ENCODE measurements at regions not wholly inside any gene's neighbourhood (a gene's known extent, or its start where the extent isn't known, plus 50 kb on each side); places are given as distances from the start of the nearest gene placed in this dataset.
"Not testable (repeated sequence)": the region's sequence is repeated elsewhere in the genome, so short reads cannot be mapped to it uniquely, and the experiment has no call there.

DNA sequence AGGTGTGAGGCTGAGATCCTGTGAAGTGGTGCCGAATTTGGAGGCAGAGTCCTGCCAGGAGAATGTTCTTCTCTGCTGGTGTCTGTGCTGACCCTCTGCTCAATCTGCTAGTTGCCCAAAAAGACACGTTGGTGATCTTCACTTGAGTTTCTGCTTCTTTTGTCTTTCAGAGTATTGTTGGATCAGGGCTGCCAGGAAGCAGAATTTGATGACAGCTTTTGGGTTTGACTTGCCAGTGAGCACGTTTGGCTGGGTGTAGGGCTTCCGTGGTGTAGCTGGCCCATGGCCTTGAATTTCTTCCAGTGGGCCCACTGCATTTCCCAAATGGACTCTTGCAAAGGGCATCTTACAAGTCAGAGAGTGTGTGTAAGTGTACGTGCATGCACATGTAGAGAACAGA, 183.9 kb upstream of the IRF2BP2 start:
- not testable (repeated sequence) for DNase-seq (ENCODE audit: low spot score); H3K36me3 Mint-ChIP-seq; ATAC-seq; H3K4me1 Mint-ChIP-seq (ENCODE audit: low read depth in 2 of 2); H3K4me3 Mint-ChIP-seq; H3K27me3 Mint-ChIP-seq; H3K9me3 Mint-ChIP-seq; H3K27ac Mint-ChIP-seq

DNA sequence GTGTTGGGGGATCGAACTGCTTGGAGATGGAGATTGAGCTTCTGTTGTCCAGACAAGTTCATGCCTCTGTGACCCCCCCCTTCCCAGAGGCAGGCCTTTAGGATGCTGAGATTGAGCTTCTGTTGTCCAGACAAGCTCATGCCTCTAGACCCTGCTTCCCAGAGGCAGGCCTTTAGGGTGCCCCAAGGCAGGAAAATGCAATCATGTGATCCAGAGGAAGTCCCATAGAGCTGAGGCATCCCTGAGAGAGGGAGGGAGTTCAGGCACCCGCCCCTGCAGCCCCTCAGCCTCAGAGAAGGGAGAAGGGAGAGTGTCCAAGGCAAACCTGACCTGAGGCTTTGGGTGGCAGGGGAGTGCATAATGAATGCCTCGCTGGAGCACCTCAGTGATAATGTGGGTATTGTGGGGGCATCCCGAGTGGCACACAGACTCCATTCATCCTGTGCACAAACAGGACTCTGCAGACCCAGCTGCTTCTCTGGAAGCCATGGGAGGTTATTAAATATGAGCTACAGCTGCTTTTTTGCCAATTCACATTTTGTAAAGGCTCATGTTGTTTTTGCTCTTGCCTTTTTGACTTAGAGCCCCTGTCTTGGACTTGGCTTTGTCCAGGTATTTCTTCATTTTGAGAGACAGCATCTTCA, 182.4 kb upstream of the IRF2BP2 start:
- H3K9me3 Mint-ChIP-seq; H3K27me3 Mint-ChIP-seq; DNase-seq (ENCODE audit: low spot score); H3K4me3 Mint-ChIP-seq; H3K27ac Mint-ChIP-seq; H3K4me1 Mint-ChIP-seq (ENCODE audit: low read depth in 2 of 2); H3K36me3 Mint-ChIP-seq: not testable (repeated sequence)
- peak in 1 of 2 donors; percentile 55 for ATAC-seq

DNA sequence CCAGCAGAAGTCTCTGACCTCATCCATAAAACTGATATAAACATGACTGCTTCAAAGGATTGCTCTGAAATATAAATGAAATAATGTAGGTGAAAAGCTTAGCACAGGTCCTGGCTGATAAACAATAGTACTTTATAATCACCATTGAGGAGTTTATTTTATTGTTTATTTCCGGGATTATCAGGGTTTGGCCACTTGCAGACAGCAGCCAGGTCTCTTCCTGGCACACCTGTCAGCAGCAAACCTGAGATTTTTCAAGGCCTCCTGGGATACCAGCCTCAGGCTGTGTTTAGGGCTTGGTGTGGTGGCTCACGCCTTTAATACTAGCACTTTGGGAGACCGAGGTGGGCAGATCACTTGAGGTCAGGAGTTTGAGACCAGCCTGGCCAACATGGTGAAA, 181.6 kb upstream of the IRF2BP2 start:
- H3K9me3 Mint-ChIP-seq; H3K27me3 Mint-ChIP-seq; H3K4me3 Mint-ChIP-seq; DNase-seq (ENCODE audit: low spot score); H3K36me3 Mint-ChIP-seq; H3K4me1 Mint-ChIP-seq (ENCODE audit: low read depth in 2 of 2); ATAC-seq; H3K27ac Mint-ChIP-seq: not testable (repeated sequence)

DNA sequence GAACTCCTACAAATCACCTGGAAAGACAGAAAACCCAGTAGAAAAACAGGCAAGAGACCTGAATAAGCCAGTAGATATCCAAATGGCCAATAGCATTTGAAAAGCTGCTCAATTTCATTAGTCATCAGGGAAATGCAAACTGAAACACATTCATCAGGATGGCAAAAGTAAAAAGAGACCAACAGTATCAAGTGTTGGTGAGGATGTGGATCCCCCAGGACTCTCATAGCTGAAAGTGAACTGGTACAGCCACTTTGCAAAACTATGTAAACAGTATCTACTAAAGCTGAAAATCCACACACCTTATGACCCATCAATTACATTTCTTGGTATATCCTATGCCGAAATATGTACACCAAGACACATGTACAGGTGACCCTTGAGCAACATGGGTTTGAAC, 180.4 kb upstream of the IRF2BP2 start:
- not testable (repeated sequence) for H3K36me3 Mint-ChIP-seq; H3K9me3 Mint-ChIP-seq; H3K4me1 Mint-ChIP-seq (ENCODE audit: low read depth in 2 of 2); H3K27ac Mint-ChIP-seq; H3K27me3 Mint-ChIP-seq; DNase-seq (ENCODE audit: low spot score); H3K4me3 Mint-ChIP-seq
- peak in 1 of 2 donors; percentile 50 for ATAC-seq

DNA sequence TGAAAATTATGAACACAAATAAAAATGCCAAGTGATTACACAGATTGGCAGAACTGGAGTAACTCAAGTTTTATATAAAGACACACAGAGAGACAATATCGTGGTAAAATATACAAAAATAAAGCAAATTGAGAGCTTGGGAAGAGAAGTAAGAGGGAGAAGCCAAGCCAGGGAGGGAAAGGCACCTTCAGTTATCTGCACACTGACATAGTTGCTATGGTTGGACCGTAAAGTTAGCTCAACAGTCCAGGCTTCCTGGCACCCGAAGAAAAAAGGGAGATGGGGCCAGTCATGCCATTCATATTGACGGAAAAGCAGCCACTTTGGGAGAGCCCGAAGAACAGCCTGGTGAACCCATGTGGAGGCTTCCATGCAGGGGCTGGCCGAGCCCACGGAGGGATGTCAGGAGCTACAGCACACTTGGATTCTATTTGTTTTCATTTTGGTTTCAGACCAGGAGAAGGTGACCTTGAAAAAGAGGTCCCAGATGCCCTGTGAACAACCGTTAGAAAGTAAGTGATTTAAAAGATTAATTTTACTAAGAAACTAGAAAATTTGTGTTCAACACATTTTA, 177.1 kb upstream of the IRF2BP2 start:
- not testable (repeated sequence) for H3K4me3 Mint-ChIP-seq; H3K27ac Mint-ChIP-seq; H3K9me3 Mint-ChIP-seq; H3K36me3 Mint-ChIP-seq; H3K27me3 Mint-ChIP-seq; H3K4me1 Mint-ChIP-seq (ENCODE audit: low read depth in 2 of 2); ATAC-seq; DNase-seq (ENCODE audit: low spot score)

DNA sequence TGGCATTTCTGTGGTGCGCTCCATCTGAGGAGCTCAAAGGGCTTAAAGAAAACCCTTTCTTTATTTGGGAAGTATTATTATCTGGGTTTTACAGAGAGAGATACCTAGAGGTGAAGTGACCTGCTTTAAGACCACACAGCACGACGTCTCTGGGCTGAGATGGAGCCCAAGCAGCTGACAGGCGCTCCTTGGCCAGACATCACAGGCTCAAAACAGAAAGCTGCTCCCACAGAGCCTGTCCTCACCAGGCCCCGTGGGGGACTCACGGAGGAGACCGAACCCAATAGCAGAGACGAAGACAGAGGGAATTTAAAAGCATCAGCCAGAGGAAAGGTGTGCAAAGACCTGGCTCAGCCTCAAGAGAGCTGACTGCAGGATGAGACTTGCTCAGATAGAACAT, 175.9 kb upstream of the IRF2BP2 start:
- H3K27me3 Mint-ChIP-seq; H3K36me3 Mint-ChIP-seq; H3K4me3 Mint-ChIP-seq; ATAC-seq; H3K27ac Mint-ChIP-seq; H3K4me1 Mint-ChIP-seq (ENCODE audit: low read depth in 2 of 2); H3K9me3 Mint-ChIP-seq; DNase-seq (ENCODE audit: low spot score): not testable (repeated sequence)

DNA sequence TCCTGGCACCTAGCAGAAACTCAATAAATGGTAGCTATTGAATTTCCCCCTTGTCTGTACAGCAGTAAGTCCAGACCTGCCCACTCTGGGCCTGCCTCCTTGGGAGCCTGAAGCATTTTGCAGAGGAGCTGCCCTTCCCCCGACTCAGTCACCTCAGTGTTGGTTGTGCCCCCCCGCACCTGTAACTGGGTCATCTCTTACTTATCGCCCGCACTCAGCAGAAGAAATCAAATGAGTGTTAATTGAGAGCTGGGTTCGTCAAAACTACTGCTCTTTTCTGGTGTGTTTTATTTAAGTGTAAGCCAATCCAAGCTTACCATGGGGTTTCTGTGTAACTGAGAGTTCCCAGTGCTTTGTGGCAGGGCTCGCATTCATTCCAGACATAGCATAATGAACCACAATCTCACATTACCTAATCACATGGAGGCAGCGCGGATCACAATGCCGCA, 175.5 kb upstream of the IRF2BP2 start:
- not testable (repeated sequence) for H3K36me3 Mint-ChIP-seq, ATAC-seq

DNA sequence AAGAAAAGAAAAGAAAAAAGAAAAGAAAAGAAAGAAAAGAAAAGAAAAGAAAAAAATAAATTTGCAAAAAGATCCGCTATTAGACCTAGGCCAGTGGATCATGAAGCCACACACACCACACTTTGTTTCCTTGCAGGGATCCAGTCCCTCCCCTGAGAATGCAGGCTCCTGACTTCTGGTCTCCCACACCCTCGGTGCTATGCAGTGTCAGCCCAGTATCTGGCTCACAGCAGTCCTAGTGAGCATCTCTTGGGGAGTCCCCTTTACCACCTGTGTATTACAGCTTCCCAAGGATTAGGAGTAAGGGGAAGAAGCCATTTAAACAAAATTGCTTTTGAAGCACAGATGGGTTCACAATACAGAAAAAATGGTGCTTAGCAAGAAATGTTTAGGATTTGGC, 174.1 kb upstream of the IRF2BP2 start:
- H3K4me3 Mint-ChIP-seq; H3K27ac Mint-ChIP-seq; H3K4me1 Mint-ChIP-seq (ENCODE audit: low read depth in 2 of 2); H3K36me3 Mint-ChIP-seq; H3K9me3 Mint-ChIP-seq; ATAC-seq; DNase-seq (ENCODE audit: low spot score); H3K27me3 Mint-ChIP-seq: not testable (repeated sequence)

More for the DNA sequence above, 175.5 kb upstream of the IRF2BP2 start:
- H3K4me1 Mint-ChIP-seq (ENCODE audit: low read depth in 2 of 2); H3K27ac Mint-ChIP-seq; H3K27me3 Mint-ChIP-seq; H3K4me3 Mint-ChIP-seq; H3K9me3 Mint-ChIP-seq; DNase-seq (ENCODE audit: low spot score): not testable (repeated sequence)

DNA sequence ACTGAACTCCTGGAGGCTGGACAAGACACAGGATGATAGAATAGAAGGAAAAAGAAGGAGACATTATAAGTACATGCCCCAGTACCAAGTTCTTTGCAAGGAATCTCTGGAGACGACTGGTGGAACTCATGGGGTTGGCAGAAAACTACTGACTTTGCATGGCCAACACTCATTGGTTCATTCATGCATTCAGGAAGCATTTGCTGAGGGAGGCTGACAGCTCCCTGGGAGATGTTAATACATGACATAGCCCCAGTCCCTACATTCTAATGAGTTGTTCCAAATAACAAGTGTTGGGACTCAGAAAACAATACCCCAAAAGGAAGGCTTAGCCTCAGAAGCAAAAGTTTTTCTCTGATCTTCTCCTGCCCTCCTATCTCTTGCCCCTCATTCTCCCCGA, 172.8 kb upstream of the IRF2BP2 start:
- Mint-ChIP-seq H3K36me3 (no peaks in the 10 kb centered on the region), H3K4me3 (no peak overlapping the region), H3K9me3 (no peaks in the 10 kb centered on the region), H3K27ac (no peak overlapping the region), H3K4me1 (ENCODE audit: low read depth in 2 of 2) (no peaks in the 10 kb centered on the region), H3K27me3 (no peaks in the 10 kb centered on the region)
- DNase-seq (ENCODE audit: low spot score) (no peak), ATAC-seq (no peak)

DNA sequence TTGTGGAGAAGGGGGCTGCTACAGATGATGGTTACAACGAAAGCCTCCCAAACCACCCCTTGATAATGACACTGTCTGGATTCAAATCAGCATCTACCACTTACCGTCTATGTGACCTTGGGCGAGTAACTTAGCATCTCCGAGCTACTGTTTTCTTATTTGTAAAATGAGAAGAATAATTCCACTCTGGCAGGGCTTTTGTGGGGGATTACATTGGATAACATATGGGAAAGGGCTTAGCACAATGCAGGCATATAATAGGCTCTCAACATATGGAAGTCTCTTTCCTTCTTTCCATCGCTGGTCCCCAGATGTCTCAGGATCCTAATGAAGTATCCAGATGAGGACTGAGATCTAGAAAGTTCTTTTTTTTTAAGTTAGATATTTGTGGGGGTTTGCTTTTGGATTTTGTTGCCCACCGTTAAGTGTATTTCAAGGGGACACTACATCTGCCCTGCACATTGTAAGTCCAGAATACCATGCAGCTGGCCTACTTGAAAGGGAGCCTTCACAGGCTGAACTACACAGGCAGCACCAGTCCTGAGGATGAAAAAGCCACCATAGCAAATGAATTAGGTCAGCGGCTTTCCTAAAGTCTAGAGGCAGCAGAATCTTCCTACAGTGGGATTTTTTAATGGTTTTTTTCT, 172.2 kb upstream of the IRF2BP2 start:
- Mint-ChIP-seq H3K9me3 (no peaks in the 10 kb centered on the region), H3K27ac (no peak overlapping the region), H3K4me3 (no peak overlapping the region), H3K27me3 (no peaks in the 10 kb centered on the region), H3K36me3 (no peaks in the 10 kb centered on the region), H3K4me1 (ENCODE audit: low read depth in 2 of 2) (no peaks in the 10 kb centered on the region)
- DNase-seq (ENCODE audit: low spot score) (no peak), ATAC-seq (no peak)

DNA sequence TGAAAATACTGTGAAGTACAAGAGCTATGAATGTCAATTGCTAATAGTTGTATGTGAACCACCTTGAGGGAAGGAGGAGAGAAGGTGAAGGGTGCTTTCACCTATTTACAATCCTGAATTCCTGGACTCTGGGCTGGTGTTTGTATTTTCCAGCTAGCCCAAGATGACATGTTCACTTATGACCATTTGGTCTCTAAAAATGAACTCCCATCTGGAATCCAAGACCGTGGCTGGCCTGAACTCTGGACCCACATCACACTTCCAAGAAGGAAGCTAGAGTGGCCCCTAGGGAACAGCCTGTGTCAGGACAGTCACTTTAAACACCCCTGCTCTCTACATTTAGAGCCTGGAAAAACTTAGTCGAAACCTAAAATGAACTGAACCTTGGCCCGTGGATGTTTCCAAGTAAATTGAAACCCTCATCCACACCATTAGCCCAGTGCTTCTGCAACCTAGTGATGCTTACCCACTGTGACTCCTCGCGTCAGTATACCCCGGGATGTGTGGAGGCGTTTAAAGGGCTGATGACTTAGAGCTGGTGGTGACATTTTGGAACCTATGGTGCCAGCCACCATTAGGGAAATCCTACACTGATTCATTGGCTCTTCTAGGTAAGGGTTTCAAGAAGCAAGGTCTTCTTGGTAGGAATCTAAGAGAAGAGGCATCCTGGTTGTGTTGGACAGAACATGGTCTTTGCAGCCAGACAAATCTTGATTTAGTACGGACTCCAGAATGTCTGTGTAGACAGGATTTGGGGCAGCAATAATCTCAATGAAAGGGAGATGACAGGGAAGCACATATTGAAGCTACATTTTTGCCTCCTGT, 171.5 kb upstream of the IRF2BP2 start:
- DNase-seq (ENCODE audit: low spot score): no peak
- Mint-ChIP-seq H3K4me3 (no peak overlapping the region), H3K9me3 (no peaks in the 10 kb centered on the region), H3K4me1 (ENCODE audit: low read depth in 2 of 2) (no peaks in the 10 kb centered on the region), H3K27me3 (no peaks in the 10 kb centered on the region), H3K36me3 (no peaks in the 10 kb centered on the region), H3K27ac (no peak overlapping the region)
- no peak for ATAC-seq

DNA sequence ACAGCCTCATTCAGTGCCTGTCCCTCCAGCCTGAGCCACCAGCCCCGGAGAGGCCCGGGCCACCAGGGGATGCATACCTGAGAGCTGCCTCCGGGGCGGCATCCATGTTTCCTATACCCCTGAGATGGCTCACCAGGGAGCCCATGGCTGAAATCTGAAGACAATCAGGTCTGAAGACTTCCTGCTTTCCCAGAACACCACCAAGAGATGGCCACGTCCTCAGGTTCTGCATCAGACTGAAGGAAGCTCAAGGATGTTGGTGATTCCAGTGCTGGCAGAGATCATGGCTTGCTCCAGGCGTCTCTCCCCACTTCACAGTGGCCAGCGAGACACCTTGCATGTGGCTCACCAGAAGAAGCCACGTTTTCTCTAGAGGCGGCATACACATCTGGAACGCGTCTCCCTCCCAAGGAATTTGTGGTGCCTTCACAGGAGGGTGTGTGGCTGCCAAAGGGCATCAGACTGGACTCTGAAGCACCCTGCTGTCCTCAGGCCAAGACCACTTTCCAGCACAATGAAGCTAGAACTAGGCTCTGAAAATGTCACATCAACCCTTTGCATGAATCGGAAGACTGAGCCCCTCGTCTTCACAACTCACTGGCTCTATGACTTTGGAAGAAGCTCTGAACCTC, 170.7 kb upstream of the IRF2BP2 start:
- no peaks in the 10 kb centered on the region for H3K4me1 Mint-ChIP-seq (ENCODE audit: low read depth in 2 of 2)
- no peaks in the 10 kb centered on the region for H3K27me3 Mint-ChIP-seq
- no peak overlapping the region for H3K4me3 Mint-ChIP-seq
- no peaks in the 10 kb centered on the region for H3K36me3 Mint-ChIP-seq
- ATAC-seq (peak; percentile 3 to 13), DNase-seq (ENCODE audit: low spot score) (no peak)
- no peaks in the 10 kb centered on the region for H3K9me3 Mint-ChIP-seq
- no peak overlapping the region for H3K27ac Mint-ChIP-seq

DNA sequence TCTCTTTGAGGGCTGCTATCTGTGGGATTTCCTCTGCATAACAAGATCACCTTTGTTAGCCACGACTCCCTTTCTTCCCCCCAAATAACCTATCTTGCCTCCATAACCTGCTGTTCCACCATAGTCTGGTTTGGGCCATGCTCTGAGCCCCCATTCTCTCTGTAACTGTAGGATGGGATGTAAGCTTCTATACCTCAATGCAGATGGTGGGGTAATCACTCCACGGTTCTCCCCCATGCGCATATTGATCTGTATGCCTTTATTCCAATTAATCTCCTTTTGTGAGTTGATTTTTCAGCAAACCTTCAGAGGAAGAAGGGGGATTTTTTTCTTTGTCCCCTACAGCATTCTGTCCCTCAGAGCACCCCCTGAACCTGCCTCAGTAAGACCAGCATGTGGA, 170.1 kb upstream of the IRF2BP2 start:
- Mint-ChIP-seq H3K4me1 (ENCODE audit: low read depth in 2 of 2) (no peaks in the 10 kb centered on the region), H3K4me3 (no peak overlapping the region), H3K27ac (no peak overlapping the region), H3K27me3 (no peaks in the 10 kb centered on the region), H3K36me3 (no peaks in the 10 kb centered on the region), H3K9me3 (no peaks in the 10 kb centered on the region)
- DNase-seq (ENCODE audit: low spot score): no peak
- no peak for ATAC-seq

DNA sequence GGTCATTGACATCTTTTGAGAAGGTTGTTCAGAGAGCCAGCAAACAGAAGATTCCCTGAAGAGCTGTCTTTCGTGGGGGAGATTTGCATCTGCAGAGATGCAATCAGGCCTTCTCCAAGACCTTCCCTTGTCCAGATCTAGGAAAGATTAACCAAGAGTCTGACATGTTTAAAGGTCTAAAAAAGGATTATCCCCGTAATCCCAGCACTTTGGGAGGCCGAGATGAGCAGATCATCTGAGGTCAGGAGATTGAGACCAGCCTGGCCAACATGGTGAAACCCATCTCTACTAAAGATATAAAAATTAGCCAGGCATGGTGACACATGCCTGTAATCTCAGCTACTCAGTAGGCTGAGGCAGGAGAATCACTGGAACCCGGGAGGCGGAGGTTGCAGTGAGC, 169.6 kb upstream of the IRF2BP2 start:
- DNase-seq (ENCODE audit: low spot score); H3K4me1 Mint-ChIP-seq (ENCODE audit: low read depth in 2 of 2); H3K27ac Mint-ChIP-seq; H3K36me3 Mint-ChIP-seq; H3K9me3 Mint-ChIP-seq; H3K27me3 Mint-ChIP-seq; H3K4me3 Mint-ChIP-seq; ATAC-seq: not testable (repeated sequence)

Data from natural killer cell treated with Interleukin-12 subunit alpha and Interleukin-12 subunit beta and Interleukin-15 and Interleukin-18, amount 100 ng/mL, for 72 hours (primary cell).